OCI-LY7 (cell line): ENCODE measurements at regions not wholly inside any gene's neighbourhood (a gene's known extent, or its start where the extent isn't known, plus 50 kb on each side); places are given as distances from the start of the nearest gene placed in this dataset. TPM values are rescaled to one million over a fixed set of nuclear protein-coding genes. Genes with fewer than 3 reads are reported as not detected.
"Not testable (repeated sequence)": the region's sequence is repeated elsewhere in the genome, so short reads cannot be mapped to it uniquely, and the experiment has no call there.

ENCODE experiments used
- BruUV-seq: library from RNA; stranded (reverse); fragments of 400-500 nt; replicated peaks from 2 replicates; lab custom pipeline; 2021; lab: Mats Ljungman, UMichigan
- CTCF ChIA-PET: fragments of 300-600 bp; sonication (Branson Sonifier 250); formaldehyde crosslinking; loops from one replicate; lab custom pipeline; 2022; ENCODE audit warnings: antibody characterized with exemption; ENCODE audit not compliant: unreplicated experiment; lab: Charles Lee
- POLR2A ChIA-PET: fragments of 300-600 bp; sonication (Branson Sonifier 250); formaldehyde crosslinking; loops from one replicate; lab custom pipeline; 2022; ENCODE audit warnings: antibody characterized with exemption; lab: Charles Lee
- DNase-seq: peaks from one replicate; pipeline ENCODE4 v3.0.0-alpha.2; 2015; ENCODE audit warnings: low spot score
- H2AFZ ChIP-seq: fragments of 200-600 bp; sonication (generic), shearing (Covaris generic); 2 replicates; pipeline ENCODE4 v1.6.1; 2014; ENCODE audit warnings: mild to moderate bottlenecking, antibody characterized with exemption, low read length, moderate library complexity
- H3K27ac ChIP-seq: fragments of 200-600 bp; sonication (generic); 2 replicates; pipeline ENCODE4 v1.5.1; 2014; ENCODE audit warnings: mixed run types, low read depth, mild to moderate bottlenecking, moderate library complexity, low read length, inconsistent platforms; ENCODE audit not compliant: poor library complexity, severe bottlenecking
- H3K36me3 ChIP-seq: fragments of 200-600 bp; sonication (generic); 2 replicates; pipeline ENCODE4 v1.6.1; 2014; ENCODE audit warnings: mild to moderate bottlenecking, antibody characterized with exemption, low read length, moderate library complexity, mixed read lengths; ENCODE audit not compliant: insufficient read depth
- H3K4me1 ChIP-seq: fragments of 200-600 bp; sonication (generic); 2 replicates; pipeline ENCODE4 v1.5.1; 2014; ENCODE audit warnings: mild to moderate bottlenecking, low read length; ENCODE audit not compliant: insufficient read depth, poor library complexity, severe bottlenecking
- H3K4me2 ChIP-seq: fragments of 200-600 bp; sonication (generic); 2 replicates; pipeline ENCODE4 v1.6.1; 2014; ENCODE audit warnings: mild to moderate bottlenecking, low read length
- H3K4me3 ChIP-seq: fragments of 200-600 bp; sonication (generic); 2 replicates; pipeline ENCODE4 v1.5.1; 2014; ENCODE audit warnings: mild to moderate bottlenecking, low read depth, low read length; ENCODE audit not compliant: poor library complexity, severe bottlenecking
- H3K79me2 ChIP-seq: fragments of 200-600 bp; sonication (generic); 2 replicates; pipeline ENCODE4 v1.6.1; 2016; ENCODE audit warnings: low read depth, mild to moderate bottlenecking, low read length, moderate library complexity, mixed read lengths; ENCODE audit not compliant: insufficient read depth
- H3K9me2 ChIP-seq: fragments of 200-600 bp; sonication (generic); 2 replicates; pipeline ENCODE4 v1.6.1; 2016; ENCODE audit warnings: mild to moderate bottlenecking, low read length, mixed read lengths; ENCODE audit not compliant: insufficient read depth
- H3K9me3 ChIP-seq: fragments of 200-600 bp; sonication (generic); 2 replicates; pipeline ENCODE4 v1.6.1; 2014; ENCODE audit warnings: mild to moderate bottlenecking, mixed run types, low read length, mixed read lengths
- H4K20me1 ChIP-seq: fragments of 200-600 bp; sonication (generic); 2 replicates; pipeline ENCODE4 v1.6.1; 2014; ENCODE audit warnings: mild to moderate bottlenecking, antibody characterized with exemption, low read length, moderate library complexity, mixed read lengths; ENCODE audit not compliant: insufficient read depth
- intact Hi-C: fragments of 100-400 bp; cut with micrococcal nuclease; formaldehyde crosslinking; loops from one replicate; pipeline ENCODE4 v1.10.0; 2022; ENCODE audit not compliant: unreplicated experiment
- small RNA-seq: library from RNA; depleted of rRNA; stranded (forward); fragments of <200 nt; gene quantifications from one replicate; pipeline ENCODE3, GENCODE V24; 2014

- H4K20me1 ChIP-seq, H3K27ac ChIP-seq, DNase-seq, H3K4me1 ChIP-seq, H3K79me2 ChIP-seq, H3K9me3 ChIP-seq, POLR2A ChIA-PET, CTCF ChIA-PET, H3K4me2 ChIP-seq, H3K36me3 ChIP-seq, H3K4me3 ChIP-seq, H2AFZ ChIP-seq, H3K9me2 ChIP-seq, intact Hi-C loops: not testable (repeated sequence)
- BruUV-seq, result TSS peak; percentile 95
Measured at GRCh38 chr17:43299300-43300076, 65.7 kb upstream of the RNU2-1 start.

GRCh38 chr17:43289670-43290069 lies 55.9 kb upstream of the RNU2-1 start:
- CTCF ChIA-PET, DNase-seq, H3K36me3 ChIP-seq, H3K79me2 ChIP-seq, H3K4me1 ChIP-seq, H3K9me2 ChIP-seq, H4K20me1 ChIP-seq, BruUV-seq, intact Hi-C loops, POLR2A ChIA-PET, H3K27ac ChIP-seq, H3K9me3 ChIP-seq, H3K4me2 ChIP-seq, H3K4me3 ChIP-seq, H2AFZ ChIP-seq: not testable (repeated sequence)

DNA sequence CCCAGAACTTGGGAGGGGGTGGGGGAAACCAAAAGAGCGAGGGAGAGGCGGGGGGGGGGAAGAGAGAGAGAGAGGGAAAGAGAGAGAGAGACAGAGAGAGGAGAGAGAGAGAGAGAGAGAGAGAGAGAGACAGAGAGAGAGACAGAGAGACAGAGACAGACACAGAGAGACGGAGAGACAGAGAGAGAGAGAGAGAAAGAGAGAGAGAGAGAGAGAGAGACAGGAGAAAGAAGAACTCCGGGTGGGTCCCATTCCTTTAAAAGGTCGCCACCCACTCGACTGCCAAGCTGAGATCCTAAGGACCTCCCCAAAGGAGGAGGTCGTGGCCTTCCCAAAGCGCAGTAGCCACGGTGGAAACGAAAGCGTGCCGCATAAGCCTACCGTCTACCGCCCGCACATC lies 49.8 kb upstream of the RNU2-1 start:
- H3K79me2 ChIP-seq, H3K27ac ChIP-seq, H3K4me1 ChIP-seq, H3K4me2 ChIP-seq, BruUV-seq, H4K20me1 ChIP-seq, intact Hi-C loops, POLR2A ChIA-PET, H3K4me3 ChIP-seq, CTCF ChIA-PET, H2AFZ ChIP-seq, H3K36me3 ChIP-seq, H3K9me2 ChIP-seq, DNase-seq, H3K9me3 ChIP-seq: not testable (repeated sequence)

Small RNA genes lying in the stretch of these regions (small RNA-seq; reads per million reads assigned to genes)
- not detected for gene RF00004
